Islet of Langerhans (tissue), 1 donor: ENCODE measurements at regions not wholly inside any gene's neighbourhood (a gene's known extent, or its start where the extent isn't known, plus 50 kb on each side); places are given as distances from the start of the nearest gene placed in this dataset.
"Not testable (repeated sequence)": the region's sequence is repeated elsewhere in the genome, so short reads cannot be mapped to it uniquely, and the experiment has no call there.

ENCODE experiments used
- FAIRE-seq: peaks from one replicate; lab custom pipeline; 2011; peaks lifted over from hg19 to GRCh38; lab: Jason Lieb, UNC

- FAIRE-seq = peak; percentile 64
These were observed 364.0 kb downstream of the CNTN6 start for GRCh38 chr3:1456781-1457311.

- no peak for FAIRE-seq
These were observed 369.5 kb downstream of the CNTN6 start for GRCh38 chr3:1462371-1462770.

GRCh38 chr3:1462856-1463450, 370.1 kb downstream of the CNTN6 start:
- no peak for FAIRE-seq

GRCh38 chr3:1465091-1465490, 372.3 kb downstream of the CNTN6 start:
- FAIRE-seq = not testable (repeated sequence)

- no peak for FAIRE-seq
These were observed 375.3 kb downstream of the CNTN6 start for GRCh38 chr3:1468145-1468544.

GRCh38 chr3:1469248-1469647, 376.4 kb downstream of the CNTN6 start:
- FAIRE-seq = no peak

DNA sequence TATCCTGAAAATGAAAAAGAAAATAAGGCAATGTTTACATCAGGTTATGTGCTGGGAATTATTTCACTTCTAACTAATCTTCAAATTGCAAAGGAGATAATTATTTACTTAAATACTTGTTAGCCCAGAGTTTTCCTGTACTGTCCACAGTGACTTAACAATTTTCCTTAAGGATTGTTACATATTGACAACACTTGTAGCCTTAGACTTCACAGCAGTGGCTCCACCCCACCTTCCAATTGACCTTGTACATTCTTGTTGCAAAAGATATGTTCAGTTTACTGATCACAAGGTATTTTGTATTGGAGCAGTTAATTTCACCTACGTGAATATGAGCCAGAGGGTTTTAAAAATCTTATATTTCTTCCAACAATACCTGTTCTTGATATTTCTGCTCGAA, 376.9 kb downstream of the CNTN6 start:
- no peak for FAIRE-seq

DNA sequence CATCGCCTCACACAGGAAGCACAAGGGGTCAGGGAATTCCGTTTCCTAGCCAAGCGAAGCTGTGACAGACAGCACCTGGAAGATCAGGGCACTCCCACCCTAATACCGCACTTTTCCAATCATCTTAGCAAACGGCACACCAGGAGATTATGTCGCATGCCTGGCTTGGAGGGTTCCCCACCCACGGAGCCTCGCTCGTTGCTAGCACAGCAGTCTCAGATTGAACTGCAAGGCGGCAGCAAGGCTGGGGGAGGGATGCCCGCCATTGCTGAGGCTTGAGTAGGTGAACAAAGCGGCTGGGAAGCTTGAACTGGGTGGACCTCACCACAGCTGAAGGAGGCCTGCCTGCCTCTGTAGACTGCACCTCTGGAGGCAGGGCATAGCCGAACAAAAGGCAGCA, 384.8 kb downstream of the CNTN6 start:
- no peak for FAIRE-seq

DNA sequence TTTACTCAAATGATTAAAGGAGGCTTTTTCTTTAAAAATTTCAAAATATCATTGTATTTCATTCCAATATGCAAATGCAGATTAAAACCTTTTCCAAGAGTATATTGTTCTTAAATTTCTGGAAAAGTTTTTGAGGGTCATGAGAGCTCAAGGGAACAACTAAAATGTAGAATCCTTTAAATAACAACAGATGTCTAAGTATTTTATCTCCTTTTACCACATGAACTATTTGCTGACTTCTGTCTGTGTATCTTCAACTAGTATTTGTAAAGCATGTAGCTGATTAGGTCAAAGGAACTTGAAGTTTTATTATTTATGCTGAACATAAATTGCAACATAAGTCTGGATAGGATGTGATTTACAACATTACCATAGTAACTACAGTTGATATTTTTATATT, 402.6 kb downstream of the CNTN6 start:
- no peak for FAIRE-seq

DNA sequence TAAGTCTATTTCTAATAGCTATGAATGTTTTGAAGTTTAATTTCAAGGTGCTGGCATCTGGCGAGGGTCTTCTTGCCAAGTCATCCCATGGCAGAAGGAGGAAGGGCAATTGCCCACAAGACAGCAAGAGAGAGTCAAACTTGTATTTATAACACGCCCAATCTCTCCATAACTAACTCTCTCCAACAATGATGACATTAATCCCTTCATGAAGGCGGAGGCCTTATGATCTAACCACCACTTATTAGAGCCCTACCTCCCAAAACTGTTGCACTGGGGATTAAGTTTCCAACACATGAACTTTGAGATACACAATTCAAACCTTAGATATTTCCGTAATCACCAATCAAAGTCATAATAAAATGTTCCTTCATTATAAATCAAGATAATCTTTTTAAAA, 406.9 kb downstream of the CNTN6 start:
- no peak for FAIRE-seq

- no peak for FAIRE-seq
These were observed 408.7 kb downstream of the CNTN6 start for GRCh38 chr3:1501406-1502115.

- no peak for FAIRE-seq
These were observed 413.3 kb downstream of the CNTN6 start for GRCh38 chr3:1506090-1506489.

DNA sequence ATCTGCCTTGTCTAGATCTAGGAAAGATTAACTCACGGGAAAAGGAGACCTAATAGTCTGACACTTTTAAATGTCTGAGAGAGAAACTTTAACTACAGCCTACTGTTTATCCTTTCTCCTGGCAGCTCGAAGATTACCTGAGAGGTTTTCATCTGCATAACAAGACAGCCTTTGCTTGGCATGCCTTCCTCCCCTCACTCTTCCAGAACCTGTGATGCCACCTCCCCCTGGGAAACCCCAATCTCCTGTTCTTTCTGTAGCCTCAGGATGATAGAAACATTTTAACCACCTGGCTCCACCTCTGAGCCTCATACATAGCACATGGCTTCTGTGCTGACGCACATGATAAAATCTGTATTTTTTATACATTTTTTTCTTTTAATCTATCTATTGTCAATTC, 420.8 kb downstream of the CNTN6 start:
- FAIRE-seq = no peak

DNA sequence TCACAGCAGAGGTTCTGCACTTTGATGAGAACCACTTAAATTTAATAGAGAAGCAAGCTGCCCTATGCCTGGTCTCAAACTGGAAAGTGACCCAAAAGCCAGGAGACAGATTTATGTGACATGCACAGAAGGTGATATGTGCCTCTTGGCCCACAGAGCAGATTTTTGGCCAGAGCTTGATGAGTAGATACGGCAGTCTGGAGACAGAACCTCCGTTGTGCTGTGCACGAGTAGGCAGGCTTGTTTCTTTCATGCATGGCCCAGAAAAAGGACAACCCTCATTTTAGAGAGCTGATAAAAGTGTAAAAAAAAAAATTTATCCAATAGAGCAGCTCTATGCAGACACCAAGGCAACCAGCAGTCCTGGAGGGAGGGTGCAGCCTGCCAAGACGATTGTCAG, 423.1 kb downstream of the CNTN6 start:
- no peak for FAIRE-seq

- FAIRE-seq = no peak
These were observed 435.0 kb downstream of the CNTN6 start for GRCh38 chr3:1527786-1528185.

- no peak for FAIRE-seq
These were observed 435.8 kb downstream of the CNTN6 start for GRCh38 chr3:1528621-1529020.

GRCh38 chr3:1529676-1530075, 436.9 kb downstream of the CNTN6 start:
- FAIRE-seq = no peak

DNA sequence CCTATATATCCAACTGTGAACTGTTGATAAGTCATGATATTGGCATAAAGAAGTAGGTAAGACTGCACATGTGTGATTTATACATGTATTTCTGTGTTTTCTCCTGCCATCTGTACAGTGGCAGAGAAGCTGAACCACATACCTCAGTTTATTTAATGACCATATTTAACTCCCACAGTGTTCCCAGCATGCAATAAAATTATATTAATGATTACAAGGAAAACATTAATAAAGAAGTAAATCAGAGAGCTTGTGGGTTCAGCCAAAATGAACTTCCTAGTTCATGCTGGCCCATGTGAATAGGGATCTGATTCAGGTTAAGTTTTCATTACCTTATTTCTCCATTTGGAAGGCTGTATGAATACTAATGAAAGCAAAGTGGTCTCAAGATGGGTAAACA, 439.2 kb downstream of the CNTN6 start:
- no peak for FAIRE-seq

DNA sequence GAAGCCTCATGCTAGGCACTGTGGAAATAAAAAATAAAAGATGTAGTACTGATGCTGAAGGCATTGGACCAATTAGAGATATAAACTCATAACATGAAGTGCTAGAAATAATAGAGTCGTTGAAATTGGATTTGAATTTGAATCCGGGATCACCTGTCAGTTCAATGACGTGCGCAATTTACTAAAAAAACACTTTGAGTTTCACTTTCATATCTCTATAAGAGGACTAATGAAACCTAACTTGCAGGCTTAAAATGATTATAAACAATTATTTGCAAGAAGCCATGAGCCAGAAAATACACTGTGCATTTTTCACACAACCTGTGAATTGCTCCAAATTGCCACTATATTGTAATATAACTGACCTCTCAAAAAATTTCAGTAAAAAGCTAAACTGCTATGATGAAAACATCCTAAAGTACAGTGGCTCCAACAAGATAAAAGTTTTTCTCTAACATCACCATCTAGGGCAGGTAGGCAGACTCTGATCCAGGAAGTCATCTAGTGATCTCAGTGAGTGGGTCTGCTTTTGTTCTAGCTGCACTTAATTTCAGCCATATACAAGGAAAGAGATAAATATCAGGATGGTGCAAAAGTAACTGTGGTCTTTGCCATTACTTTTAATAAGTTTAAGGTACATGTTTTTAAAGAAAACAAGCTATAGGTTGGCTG, 440.2 kb downstream of the CNTN6 start:
- FAIRE-seq = no peak

GRCh38 chr3:1533763-1534162, 440.9 kb downstream of the CNTN6 start:
- no peak for FAIRE-seq

DNA sequence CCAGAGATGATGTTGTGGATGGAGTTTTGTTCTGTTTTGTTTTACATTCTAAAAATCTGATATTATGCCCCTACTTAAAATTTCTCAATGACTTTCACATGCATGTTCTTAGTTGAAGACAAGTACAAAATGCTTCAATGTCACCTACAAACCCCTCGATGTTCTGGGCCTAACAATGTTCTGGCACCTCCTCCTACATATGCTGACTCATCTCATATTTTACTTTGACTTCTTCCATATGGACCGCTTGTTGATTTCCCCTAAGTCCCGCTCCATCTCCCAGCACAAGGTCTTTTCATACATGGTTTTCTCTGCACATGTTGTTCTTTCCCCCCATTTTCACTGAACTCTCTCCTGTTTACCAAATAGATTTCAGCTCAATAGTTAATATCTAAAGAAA, 441.4 kb downstream of the CNTN6 start:
- FAIRE-seq = no peak

GRCh38 chr3:1535361-1535760, 442.5 kb downstream of the CNTN6 start:
- FAIRE-seq = no peak

- no peak for FAIRE-seq
These were observed 447.9 kb downstream of the CNTN6 start for GRCh38 chr3:1540686-1541085.

DNA sequence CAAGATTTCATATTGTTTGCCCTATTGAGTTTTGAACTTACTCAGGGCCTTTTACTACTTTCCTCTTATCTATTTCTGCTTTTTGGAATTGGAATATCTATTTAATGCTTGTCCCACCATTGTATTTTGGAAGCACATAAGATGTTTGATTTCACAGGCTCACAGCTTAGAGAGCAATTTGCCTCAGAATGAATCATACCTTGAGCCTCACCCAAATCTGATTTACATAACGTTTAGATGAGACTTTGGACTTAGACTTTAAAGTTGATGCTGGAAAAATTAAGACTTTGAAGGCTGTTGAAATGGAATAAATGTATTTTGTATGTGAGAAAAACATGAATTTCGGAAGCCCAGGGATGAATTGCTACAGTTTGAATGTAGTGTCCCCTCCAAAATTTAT, 458.9 kb downstream of the CNTN6 start:
- FAIRE-seq = no peak
